ENCODE measurements at regions not wholly inside any gene's neighbourhood (a gene's known extent, or its start where the extent isn't known, plus 50 kb on each side); places are given as distances from the start of the nearest gene placed in this dataset.

DNA sequence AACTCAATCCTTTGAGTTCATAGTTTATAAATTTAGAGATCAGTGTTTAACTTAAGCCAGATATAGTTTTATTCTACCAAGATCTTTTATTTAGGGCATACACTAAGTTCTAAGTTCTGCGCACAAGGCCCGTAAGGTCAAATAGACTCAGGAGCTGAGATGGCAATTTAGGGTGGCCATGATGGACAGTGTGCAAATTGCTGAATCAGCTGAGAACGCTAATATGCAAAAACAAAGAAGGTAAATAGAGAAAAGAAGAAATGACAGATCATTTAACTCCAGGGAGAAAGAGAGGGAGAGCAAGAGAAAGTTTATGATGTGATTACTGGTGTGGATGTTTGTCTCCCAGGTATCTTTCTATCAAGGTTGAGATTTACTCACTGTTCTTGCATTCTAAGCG lies 678.5 kb downstream of the OTOL1 start:
- H3K9ac ChIP-seq (ENCODE audit: insufficient read depth in 1 of 2, low read depth in 2 of 2, low read length in 2 of 2): no peak overlapping the region
- H3K79me2 ChIP-seq (ENCODE audit: control insufficient read depth, insufficient read depth, low read length): no peaks in the 10 kb centered on the region
- ChIA-PET CTCF (ENCODE audit: low intra/inter-chr PET ratio) (no interaction called here), POLR2A (no interaction called here)
- H3K4me3 ChIP-seq: no peak overlapping the region
- no peaks in the 10 kb centered on the region for H4K20me1 ChIP-seq (replicated peaks; ENCODE audit: control insufficient read depth, insufficient read depth, low read length)
- TF ChIP-seq CCNT2 (IDR thresholded peaks at IDR 0.05; ENCODE audit: borderline replicate concordance, extremely low read depth, insufficient read length, low read depth, low read length): no peak
- no peak for TF ChIP-seq ERF (CRISPR knock-in tag; IDR thresholded peaks at IDR 0.05)
- no peak for TF ChIP-seq GABPB1 (CRISPR knock-in tag; IDR thresholded peaks at IDR 0.05)
- peak; percentile 25; the same call in 1 of the 2 replicates for TF ChIP-seq C11orf30 (IDR thresholded peaks at IDR 0.05; ENCODE audit: low read depth)
- TF ChIP-seq MAFG (tag; conservative IDR thresholded peaks at IDR 0.05): 0 out of 2 replicates have a peak, but pooled peaks have one; percentile 4
- peak; percentile 32; the same call in 1 of the 2 replicates for TF ChIP-seq ZNF316 (IDR thresholded peaks at IDR 0.05)
- no peak for TF ChIP-seq SAP30 (IDR thresholded peaks at IDR 0.05; ENCODE audit: borderline replicate concordance, insufficient read depth, low read depth, low read length, poor library complexity, severe bottlenecking)
- TF ChIP-seq SREBF2 (CRISPR knock-in tag; IDR thresholded peaks at IDR 0.05): no peak
- ATAC-seq (no peak), DNase-seq (ENCODE audit: extremely low read depth in 1 of 4, low spot score in 3 of 4) (no peak), FAIRE-seq (no peak)
- no peak overlapping the region for H3K4me2 ChIP-seq (ENCODE audit: insufficient read depth, low read length)
- 7% methylated on average over 4 of the region's 4 CpGs for WGBS (ENCODE audit: insufficient coverage, low coverage, missing lambda C conversion rate)
- no peak overlapping the region for H3K27ac ChIP-seq (ENCODE audit: extremely low read depth, low read depth, low read length)
- H3K9me3 ChIP-seq (replicated peaks; ENCODE audit: control insufficient read depth, insufficient read depth, low read depth, low read length): no peaks in the 10 kb centered on the region
- intact Hi-C loops (cut with micrococcal nuclease): no loop called here
- H3K9me1 ChIP-seq (ENCODE audit: control insufficient read depth, insufficient read depth, low read length): no peaks in the 10 kb centered on the region
- H3K27me3 ChIP-seq (ENCODE audit: control insufficient read depth in 2 of 2, insufficient read depth in 2 of 2, low read length in 2 of 2): no peaks in the 10 kb centered on the region
- no peak overlapping the region for H2AFZ ChIP-seq (ENCODE audit: low read depth, low read length)
- in situ Hi-C loops (cut with MboI): no loop called here
- no peaks in the 10 kb centered on the region for H3K36me3 ChIP-seq (ENCODE audit: control insufficient read depth, insufficient read depth, low read length)
- BruUV-seq (replicated peaks): no TSS peak
- no peaks in the 10 kb centered on the region for H3K4me1 ChIP-seq (replicated peaks in 1 of 2; ENCODE audit: control insufficient read depth in 2 of 2, insufficient read depth in 2 of 2, low read length in 2 of 2)
